Suprapubic skin (tissue), 4 donors: ENCODE measurements at regions not wholly inside any gene's neighbourhood (a gene's known extent, or its start where the extent isn't known, plus 50 kb on each side); places are given as distances from the start of the nearest gene placed in this dataset.

ENCODE experiments used
- CTCF ChIP-seq, 2 donors: fragments of 200-600 bp in 1 of 2; fragments of 450-650 bp in 1 of 2; sonication (generic) in 1 of 2; IDR thresholded peaks; one replicate each; pipeline ENCODE4 v1.5.1; 2016 to 2019; ENCODE audit warnings: antibody characterized with exemption in 2 of 2, mild to moderate bottlenecking in 1 of 2, moderate library complexity in 1 of 2
- EP300 ChIP-seq: sonication (generic); formaldehyde crosslinking; IDR thresholded peaks from one replicate; pipeline ENCODE4 v1.6.1; 2017; ENCODE audit warnings: antibody characterized with exemption
- POLR2A ChIP-seq, 2 donors: fragments of 450-650 bp; IDR thresholded peaks; one replicate each; pipeline ENCODE4 v1.6.1; 2017; ENCODE audit warnings: antibody characterized with exemption in 2 of 2, mild to moderate bottlenecking in 2 of 2, moderate library complexity in 2 of 2
- POLR2AphosphoS5 ChIP-seq, 3 donors: sonication (generic); formaldehyde crosslinking; IDR thresholded peaks; one replicate each; pipeline ENCODE4 v1.6.1; 2017; ENCODE audit warnings: antibody characterized with exemption in 3 of 3

GRCh38 chr20:62552613-62553012, 76.8 kb upstream of the GATA5 start:
- TF ChIP-seq POLR2AphosphoS5 (IDR thresholded peaks at IDR 0.05) (no peak), CTCF (IDR thresholded peaks at IDR 0.05) (no peak), POLR2A (IDR thresholded peaks at IDR 0.05) (no peak), EP300 (no peak)
